ENCODE measurements at regions not wholly inside any gene's neighbourhood (a gene's known extent, or its start where the extent isn't known, plus 50 kb on each side); places are given as distances from the start of the nearest gene placed in this dataset.

DNA sequence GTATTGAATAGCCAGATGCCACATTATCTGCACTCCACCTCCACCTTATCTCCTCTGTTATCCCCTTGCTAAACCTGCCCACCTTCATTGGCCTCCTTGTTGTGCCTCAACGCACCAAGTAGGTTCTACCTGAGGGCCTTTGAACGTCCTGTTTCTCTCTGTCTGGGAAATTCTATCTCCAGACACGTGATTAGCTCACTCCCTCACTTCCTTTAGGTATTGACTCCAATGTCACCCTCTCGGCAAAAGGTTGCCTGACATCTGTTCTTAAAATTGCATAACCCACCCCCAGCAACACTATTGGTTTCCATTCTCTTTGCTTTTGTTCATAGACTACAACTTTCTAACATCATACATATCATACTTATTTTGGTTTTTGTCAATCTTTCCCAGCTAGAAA, 56.5 kb upstream of the MEDAG start:
- H3K27me3 ChIP-seq (ENCODE audit: insufficient read depth, low read length, poor library complexity): no peaks in the 10 kb centered on the region
- no peaks in the 10 kb centered on the region for H3K79me1 ChIP-seq (ENCODE audit: low read length)
- no peak overlapping the region for H4K8ac ChIP-seq (ENCODE audit: low read depth, low read length)
- H4K5ac ChIP-seq (ENCODE audit: low read length): no peak overlapping the region
- H3K79me2 ChIP-seq (ENCODE audit: control insufficient read depth, insufficient read depth, low read length): no peaks in the 10 kb centered on the region
- no peaks in the 10 kb centered on the region for H3K36me3 ChIP-seq (ENCODE audit: control insufficient read depth, insufficient read depth, low read length)
- DNase-seq: no peak
- H3K27ac ChIP-seq (ENCODE audit: low read depth, low read length): no peak overlapping the region
- H2AK5ac ChIP-seq (ENCODE audit: low read length): no peak overlapping the region
- H3K4me3 ChIP-seq (ENCODE audit: low read length): no peak overlapping the region
- H2BK120ac ChIP-seq (ENCODE audit: low read depth, low read length): no peak overlapping the region
- no peak overlapping the region for H2BK15ac ChIP-seq (replicated peaks; ENCODE audit: low read depth)
- WGBS (ENCODE audit: extremely low coverage, insufficient coverage, low lambda C conversion rate): no CpG with 5 or more reads among the region's 4 CpGs
- no peaks in the 10 kb centered on the region for H3K4me1 ChIP-seq (ENCODE audit: control insufficient read depth, low read depth, low read length)
- H3K4me2 ChIP-seq (ENCODE audit: low read length): no peak overlapping the region
- H3K23ac ChIP-seq (ENCODE audit: low read length): no peak overlapping the region
- no peak overlapping the region for H3K4ac ChIP-seq (ENCODE audit: low read depth, low read length)
- H3K18ac ChIP-seq (ENCODE audit: low read length): no peak overlapping the region
- no peak overlapping the region for H2BK5ac ChIP-seq (ENCODE audit: low read length)
- H3K9ac ChIP-seq (ENCODE audit: low read length): no peak overlapping the region
- H3K56ac ChIP-seq (ENCODE audit: low read length): no peak overlapping the region

DNA sequence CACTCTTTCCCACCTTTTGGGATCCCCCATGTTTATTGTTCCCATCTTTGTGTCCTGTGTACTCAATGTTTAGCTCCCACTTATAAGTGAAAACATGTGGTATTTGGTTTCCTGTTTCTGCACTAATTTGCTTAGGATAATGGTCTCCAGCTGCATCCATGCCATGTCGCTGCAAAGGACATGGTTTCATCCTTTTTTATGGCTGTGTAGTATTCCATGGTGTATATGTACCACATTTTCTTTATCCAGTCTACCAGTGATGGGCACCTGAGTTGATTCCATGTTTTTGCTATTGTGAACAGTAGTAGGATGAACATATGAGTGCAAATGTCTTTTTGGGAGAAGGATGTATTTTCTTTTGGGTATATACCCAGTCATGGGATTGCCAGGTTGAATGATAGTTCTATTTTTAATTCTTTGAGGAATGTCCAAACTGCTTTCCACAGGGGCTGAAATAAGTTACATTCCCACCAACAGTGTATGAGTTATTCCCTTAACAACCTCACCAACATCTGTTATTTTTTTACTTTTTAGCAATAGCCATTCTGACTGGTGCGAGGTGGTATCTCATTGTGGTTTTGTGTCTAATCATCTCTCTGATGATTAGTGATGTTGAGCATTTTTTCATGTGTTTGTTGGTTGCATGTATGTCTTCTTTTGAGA, 55.7 kb upstream of the MEDAG start:
- no peaks in the 10 kb centered on the region for H3K79me2 ChIP-seq (ENCODE audit: control insufficient read depth, insufficient read depth, low read length)
- H3K9ac ChIP-seq (ENCODE audit: low read length): no peak overlapping the region
- H3K23ac ChIP-seq (ENCODE audit: low read length): no peak overlapping the region
- no peak overlapping the region for H4K8ac ChIP-seq (ENCODE audit: low read depth, low read length)
- H2AK5ac ChIP-seq (ENCODE audit: low read length): no peak overlapping the region
- H2BK120ac ChIP-seq (ENCODE audit: low read depth, low read length): no peak overlapping the region
- H3K56ac ChIP-seq (ENCODE audit: low read length): no peak overlapping the region
- H4K5ac ChIP-seq (ENCODE audit: low read length): no peak overlapping the region
- WGBS (ENCODE audit: extremely low coverage, insufficient coverage, low lambda C conversion rate): no CpG with 5 or more reads among the region's 2 CpGs
- no peaks in the 10 kb centered on the region for H3K79me1 ChIP-seq (ENCODE audit: low read length)
- no peak for DNase-seq
- H3K4ac ChIP-seq (ENCODE audit: low read depth, low read length): no peak overlapping the region
- no peaks in the 10 kb centered on the region for H3K36me3 ChIP-seq (ENCODE audit: control insufficient read depth, insufficient read depth, low read length)
- no peaks in the 10 kb centered on the region for H3K4me1 ChIP-seq (ENCODE audit: control insufficient read depth, low read depth, low read length)
- no peak overlapping the region for H2BK5ac ChIP-seq (ENCODE audit: low read length)
- H3K27ac ChIP-seq (ENCODE audit: low read depth, low read length): no peak overlapping the region
- H3K4me3 ChIP-seq (ENCODE audit: low read length): no peak overlapping the region
- no peak overlapping the region for H3K18ac ChIP-seq (ENCODE audit: low read length)
- no peaks in the 10 kb centered on the region for H3K27me3 ChIP-seq (ENCODE audit: insufficient read depth, low read length, poor library complexity)
- no peak overlapping the region for H2BK15ac ChIP-seq (replicated peaks; ENCODE audit: low read depth)
- no peak overlapping the region for H3K4me2 ChIP-seq (ENCODE audit: low read length)

DNA sequence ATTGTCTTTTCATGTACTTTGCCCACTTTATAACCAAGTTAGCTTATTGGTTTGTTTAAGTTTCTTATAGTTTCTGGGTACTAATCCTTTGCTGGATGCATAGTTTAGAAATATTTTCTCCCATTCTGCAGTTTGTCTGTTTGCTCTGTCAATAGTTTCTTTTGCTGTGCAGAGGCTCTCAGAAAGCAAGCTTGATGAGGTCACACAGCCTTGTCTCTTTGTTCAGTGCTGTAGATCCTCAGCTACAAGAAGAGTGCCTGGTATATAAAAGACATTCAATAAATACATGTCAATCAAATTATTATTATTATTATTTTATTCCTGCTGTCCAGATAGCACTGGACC, 55.2 kb upstream of the MEDAG start:
- H4K5ac ChIP-seq (ENCODE audit: low read length): no peak overlapping the region
- H2AK5ac ChIP-seq (ENCODE audit: low read length): no peak overlapping the region
- no peak overlapping the region for H2BK5ac ChIP-seq (ENCODE audit: low read length)
- no peak for DNase-seq
- no peak overlapping the region for H3K9ac ChIP-seq (ENCODE audit: low read length)
- no peaks in the 10 kb centered on the region for H3K79me2 ChIP-seq (ENCODE audit: control insufficient read depth, insufficient read depth, low read length)
- H3K4me2 ChIP-seq (ENCODE audit: low read length): no peak overlapping the region
- no peak overlapping the region for H3K56ac ChIP-seq (ENCODE audit: low read length)
- no peak overlapping the region for H3K23ac ChIP-seq (ENCODE audit: low read length)
- no peaks in the 10 kb centered on the region for H3K27me3 ChIP-seq (ENCODE audit: insufficient read depth, low read length, poor library complexity)
- no peak overlapping the region for H3K27ac ChIP-seq (ENCODE audit: low read depth, low read length)
- H3K4me3 ChIP-seq (ENCODE audit: low read length): no peak overlapping the region
- no peak overlapping the region for H2BK15ac ChIP-seq (replicated peaks; ENCODE audit: low read depth)
- no peak overlapping the region for H3K18ac ChIP-seq (ENCODE audit: low read length)
- H3K36me3 ChIP-seq (ENCODE audit: control insufficient read depth, insufficient read depth, low read length): no peaks in the 10 kb centered on the region
- no peak overlapping the region for H4K8ac ChIP-seq (ENCODE audit: low read depth, low read length)
- no peak overlapping the region for H3K4ac ChIP-seq (ENCODE audit: low read depth, low read length)
- no peaks in the 10 kb centered on the region for H3K79me1 ChIP-seq (ENCODE audit: low read length)
- H2BK120ac ChIP-seq (ENCODE audit: low read depth, low read length): no peak overlapping the region
- no peaks in the 10 kb centered on the region for H3K4me1 ChIP-seq (ENCODE audit: control insufficient read depth, low read depth, low read length)

DNA sequence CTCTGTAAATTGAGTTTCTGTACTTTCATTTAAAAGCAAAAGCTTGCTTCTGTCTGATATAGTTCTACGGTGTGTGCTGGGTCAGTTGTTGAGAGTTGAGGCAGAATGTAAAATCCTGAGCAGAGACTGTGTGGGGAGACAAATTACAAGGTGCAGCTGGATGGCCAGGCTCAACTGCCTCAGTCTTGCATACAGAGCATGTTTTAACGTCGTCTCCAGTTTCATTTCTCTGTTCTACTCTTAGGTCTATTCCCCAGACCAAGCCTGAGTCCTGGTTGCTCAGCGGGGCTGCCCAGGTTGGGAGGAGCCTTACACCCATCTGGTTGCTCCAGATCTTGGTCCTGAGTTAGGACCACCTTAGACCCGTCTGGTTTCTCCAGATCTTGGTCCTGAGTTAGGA, 54.4 kb upstream of the MEDAG start:
- Histone ChIP-seq H2BK120ac (ENCODE audit: low read depth, low read length) (no peak overlapping the region), H3K9ac (ENCODE audit: low read length) (no peak overlapping the region), H3K79me1 (ENCODE audit: low read length) (no peaks in the 10 kb centered on the region), H2BK15ac (replicated peaks; ENCODE audit: low read depth) (no peak overlapping the region), H3K27me3 (ENCODE audit: insufficient read depth, low read length, poor library complexity) (no peaks in the 10 kb centered on the region), H3K4ac (ENCODE audit: low read depth, low read length) (no peak overlapping the region), H3K4me3 (ENCODE audit: low read length) (no peak overlapping the region), H4K8ac (ENCODE audit: low read depth, low read length) (no peak overlapping the region), H3K18ac (ENCODE audit: low read length) (no peak overlapping the region), H4K5ac (ENCODE audit: low read length) (no peak overlapping the region), H3K4me1 (ENCODE audit: control insufficient read depth, low read depth, low read length) (no peaks in the 10 kb centered on the region), H2AK5ac (ENCODE audit: low read length) (no peak overlapping the region), H3K36me3 (ENCODE audit: control insufficient read depth, insufficient read depth, low read length) (no peaks in the 10 kb centered on the region), H3K27ac (ENCODE audit: low read depth, low read length) (no peak overlapping the region), H2BK5ac (ENCODE audit: low read length) (no peak overlapping the region), H3K23ac (ENCODE audit: low read length) (no peak overlapping the region), H3K4me2 (ENCODE audit: low read length) (no peak overlapping the region), H3K79me2 (ENCODE audit: control insufficient read depth, insufficient read depth, low read length) (no peaks in the 10 kb centered on the region), H3K56ac (ENCODE audit: low read length) (no peak overlapping the region)
- no peak for DNase-seq
- no CpG with 5 or more reads among the region's 5 CpGs for WGBS (ENCODE audit: extremely low coverage, insufficient coverage, low lambda C conversion rate)

DNA sequence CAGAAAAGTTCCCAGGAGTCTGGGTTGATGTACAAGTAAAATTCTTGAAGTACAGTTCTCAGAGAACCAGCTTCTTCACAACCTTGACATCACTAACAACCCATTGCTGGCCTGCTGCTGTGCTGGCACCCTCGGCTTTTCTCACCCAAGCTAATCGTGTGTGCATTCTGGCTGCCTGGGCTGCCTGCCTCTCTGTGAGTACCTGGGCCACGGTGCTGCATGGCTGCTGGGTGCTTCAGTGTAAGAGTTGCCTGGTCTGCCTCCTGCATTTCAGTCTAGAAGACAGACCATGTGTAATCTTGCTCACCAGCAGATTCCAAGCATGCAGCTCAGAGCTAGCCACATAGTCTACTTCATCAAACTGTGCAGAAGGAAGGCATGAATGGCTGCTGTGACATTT, 50.5 kb upstream of the MEDAG start:
- Histone ChIP-seq H3K4me1 (ENCODE audit: control insufficient read depth, low read depth, low read length) (no peaks in the 10 kb centered on the region), H4K8ac (ENCODE audit: low read depth, low read length) (no peak overlapping the region), H2BK120ac (ENCODE audit: low read depth, low read length) (no peak overlapping the region), H2AK5ac (ENCODE audit: low read length) (no peak overlapping the region), H3K4me2 (ENCODE audit: low read length) (no peak overlapping the region), H3K18ac (ENCODE audit: low read length) (no peak overlapping the region), H3K4ac (ENCODE audit: low read depth, low read length) (no peak overlapping the region), H3K27ac (ENCODE audit: low read depth, low read length) (no peak overlapping the region), H4K5ac (ENCODE audit: low read length) (no peak overlapping the region), H3K36me3 (ENCODE audit: control insufficient read depth, insufficient read depth, low read length) (no peaks in the 10 kb centered on the region), H3K79me1 (ENCODE audit: low read length) (no peaks in the 10 kb centered on the region), H3K79me2 (ENCODE audit: control insufficient read depth, insufficient read depth, low read length) (no peaks in the 10 kb centered on the region), H3K56ac (ENCODE audit: low read length) (no peak overlapping the region), H2BK15ac (replicated peaks; ENCODE audit: low read depth) (no peak overlapping the region), H3K9ac (ENCODE audit: low read length) (no peak overlapping the region), H3K27me3 (ENCODE audit: insufficient read depth, low read length, poor library complexity) (no peaks in the 10 kb centered on the region), H3K23ac (ENCODE audit: low read length) (no peak overlapping the region), H3K4me3 (ENCODE audit: low read length) (no peak overlapping the region), H2BK5ac (ENCODE audit: low read length) (no peak overlapping the region)
- DNase-seq: no peak
- no CpG with 5 or more reads among the region's 3 CpGs for WGBS (ENCODE audit: extremely low coverage, insufficient coverage, low lambda C conversion rate)

DNA sequence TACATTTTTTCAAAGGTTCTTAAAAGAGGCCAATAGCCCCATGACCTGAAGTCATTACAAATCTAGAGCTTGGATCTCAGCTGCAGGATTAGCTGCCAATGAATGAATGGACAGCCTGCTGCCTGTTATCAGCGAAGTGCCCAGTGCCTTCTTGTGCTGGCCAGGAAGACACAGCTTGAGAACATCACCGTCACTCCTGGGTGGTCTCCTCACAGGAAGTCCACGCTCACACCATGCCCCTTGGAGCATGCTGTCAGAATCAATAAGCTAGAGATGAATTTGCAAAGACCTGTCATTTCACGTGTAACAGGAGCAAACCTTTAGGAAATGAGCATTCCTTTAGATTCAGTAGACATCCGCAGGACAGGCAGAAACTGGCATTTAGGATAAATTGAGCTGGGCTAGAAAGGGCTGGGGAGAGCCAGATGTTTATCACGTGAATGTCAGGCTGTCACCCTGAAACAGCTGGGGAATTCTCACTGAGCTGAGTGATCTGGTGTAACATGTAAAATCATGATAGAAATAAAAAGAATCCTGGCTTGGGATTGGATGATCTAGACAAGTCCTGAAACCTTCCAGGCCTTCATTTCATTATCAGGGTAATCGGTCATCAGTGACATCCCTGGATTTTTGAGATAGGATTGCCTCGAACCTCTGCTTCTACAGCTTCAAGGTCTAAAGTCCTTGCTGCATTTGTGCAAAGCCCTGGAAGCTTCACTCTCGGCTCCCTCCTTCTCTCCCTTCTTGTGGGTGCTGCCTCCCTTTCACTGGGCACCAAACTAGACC, 49.9 kb upstream of the MEDAG start:
- H3K4me1 ChIP-seq (ENCODE audit: control insufficient read depth, low read depth, low read length): no peaks in the 10 kb centered on the region
- no peak overlapping the region for H3K4ac ChIP-seq (ENCODE audit: low read depth, low read length)
- WGBS (ENCODE audit: extremely low coverage, insufficient coverage, low lambda C conversion rate): no CpG with 5 or more reads among the region's 9 CpGs
- no peak overlapping the region for H3K9ac ChIP-seq (ENCODE audit: low read length)
- no peaks in the 10 kb centered on the region for H3K79me2 ChIP-seq (ENCODE audit: control insufficient read depth, insufficient read depth, low read length)
- H3K23ac ChIP-seq (ENCODE audit: low read length): no peak overlapping the region
- H2BK15ac ChIP-seq (replicated peaks; ENCODE audit: low read depth): no peak overlapping the region
- no peak for DNase-seq
- no peak overlapping the region for H4K8ac ChIP-seq (ENCODE audit: low read depth, low read length)
- no peak overlapping the region for H3K18ac ChIP-seq (ENCODE audit: low read length)
- H3K27me3 ChIP-seq (ENCODE audit: insufficient read depth, low read length, poor library complexity): no peaks in the 10 kb centered on the region
- H3K36me3 ChIP-seq (ENCODE audit: control insufficient read depth, insufficient read depth, low read length): no peaks in the 10 kb centered on the region
- no peak overlapping the region for H3K56ac ChIP-seq (ENCODE audit: low read length)
- H3K4me2 ChIP-seq (ENCODE audit: low read length): no peak overlapping the region
- no peak overlapping the region for H4K5ac ChIP-seq (ENCODE audit: low read length)
- H3K4me3 ChIP-seq (ENCODE audit: low read length): no peak overlapping the region
- H3K27ac ChIP-seq (ENCODE audit: low read depth, low read length): no peak overlapping the region
- no peak overlapping the region for H2AK5ac ChIP-seq (ENCODE audit: low read length)
- no peak overlapping the region for H2BK120ac ChIP-seq (ENCODE audit: low read depth, low read length)
- H2BK5ac ChIP-seq (ENCODE audit: low read length): no peak overlapping the region
- H3K79me1 ChIP-seq (ENCODE audit: low read length): no peaks in the 10 kb centered on the region

All from mesendoderm (in vitro differentiated cells).